Astrocyte of the cerebellum (primary cell): ENCODE measurements at regions not wholly inside any gene's neighbourhood (a gene's known extent, or its start where the extent isn't known, plus 50 kb on each side); places are given as distances from the start of the nearest gene placed in this dataset.

Source experiments
- DNase-seq: peaks from one replicate; pipeline ENCODE4 v3.0.0-alpha.2; 2011; ENCODE audit warnings: low read depth
- H3K4me3 ChIP-seq: 2 replicates; pipeline ENCODE4 v1.5.1; 2011; ENCODE audit warnings: mild to moderate bottlenecking, low read depth, low read length, moderate library complexity
- CTCF ChIP-seq: IDR thresholded peaks from 2 replicates; pipeline ENCODE4 v1.5.1; 2012; ENCODE audit warnings: low read length, low read depth, moderate library complexity, mild to moderate bottlenecking; ENCODE audit errors: missing control alignments
- in situ Hi-C: cut with HindIII; loops from 2 replicates; pipeline ENCODE4 v1.10.0; 2017; ENCODE audit warnings: low sequenced_read_pairs

- no peak overlapping the region for H3K4me3 ChIP-seq
- in situ Hi-C loops, result no loop called here
- no peak for DNase-seq
- TF ChIP-seq CTCF, result no peak
Measured at GRCh38 chr1:224866940-224867339, 62.5 kb upstream of the DNAH14 start.

- no peak for TF ChIP-seq CTCF
- no peak for DNase-seq
- H3K4me3 ChIP-seq, result no peak overlapping the region
- in situ Hi-C loops, result no loop called here
Measured at GRCh38 chr1:224867715-224868114, 61.8 kb upstream of the DNAH14 start.

GRCh38 chr1:224872832-224873433 is 56.5 kb upstream of the DNAH14 start:
- in situ Hi-C loops, result no loop called here
- no peak for TF ChIP-seq CTCF
- DNase-seq, result no peak
- H3K4me3 ChIP-seq, result no peak overlapping the region

- H3K4me3 ChIP-seq, result no peak overlapping the region
- TF ChIP-seq CTCF, result no peak
- in situ Hi-C loops, result no loop called here
- no peak for DNase-seq
Measured at GRCh38 chr1:224873434-224874369, 55.8 kb upstream of the DNAH14 start.

- H3K4me3 ChIP-seq, result no peak overlapping the region
- in situ Hi-C loops, result no loop called here
- TF ChIP-seq CTCF, result no peak
- DNase-seq, result no peak
Measured at GRCh38 chr1:224874775-224875174, 54.7 kb upstream of the DNAH14 start.

- in situ Hi-C loops, result no loop called here
- no peak for DNase-seq
- no peak for TF ChIP-seq CTCF
- H3K4me3 ChIP-seq, result no peak overlapping the region
Measured at GRCh38 chr1:224879162-224879803, 50.2 kb upstream of the DNAH14 start.
